Transverse colon (tissue), 4 donors: ENCODE measurements at regions not wholly inside any gene's neighbourhood (a gene's known extent, or its start where the extent isn't known, plus 50 kb on each side); places are given as distances from the start of the nearest gene placed in this dataset.

Source experiments
- DNase-seq: peaks from one replicate; pipeline ENCODE4 v3.0.0-alpha.2; 2019
- H3K27ac ChIP-seq, 4 donors: fragments of 200-600 bp; sonication (generic); 2 replicates each; pipeline ENCODE4 v1.5.1; 2016 to 2018; ENCODE audit warnings: inconsistent platforms in 4 of 4
- H3K27me3 ChIP-seq: fragments of 200-600 bp; sonication (generic); 2 replicates; pipeline ENCODE4 v1.5.1; 2017; ENCODE audit warnings: inconsistent platforms
- H3K36me3 ChIP-seq, 4 donors: fragments of 200-600 bp; sonication (generic); 2 replicates each; pipeline ENCODE4 v1.5.1; 2017 to 2019; ENCODE audit warnings: inconsistent platforms in 4 of 4
- H3K4me1 ChIP-seq, 4 donors: fragments of 200-600 bp; sonication (generic); 2 replicates each; pipeline ENCODE4 v1.5.1; 2017 to 2020; ENCODE audit warnings: inconsistent platforms in 4 of 4
- H3K4me3 ChIP-seq, 4 donors: fragments of 200-600 bp; sonication (generic); 1 replicate in 1 of 4; 2 replicates in 3 of 4; pipeline versions ENCODE4 v1.5.1 to v1.6.1; 2017 to 2019; ENCODE audit warnings: inconsistent platforms in 4 of 4
- H3K9me3 ChIP-seq, 2 donors: fragments of 200-600 bp; sonication (generic); 2 replicates each; pipeline ENCODE4 v1.5.1; 2017 to 2019; ENCODE audit warnings: inconsistent platforms in 2 of 2
- CTCF ChIP-seq, 5 experiments: fragments of 200-600 bp in 3 of 5; fragments of 450-650 bp in 2 of 5; sonication (generic) in 3 of 5; IDR thresholded peaks; 1 replicate in 2 of 5; 2 replicates in 3 of 5; pipeline ENCODE4 v1.5.1; 2016 to 2017; ENCODE audit warnings: antibody characterized with exemption in 5 of 5, inconsistent platforms in 3 of 5, mild to moderate bottlenecking in 2 of 5, moderate library complexity in 1 of 5
- EP300 ChIP-seq: sonication (generic); formaldehyde crosslinking; IDR thresholded peaks from one replicate; pipeline ENCODE4 v1.6.1; 2017; ENCODE audit warnings: antibody characterized with exemption, low read depth
- POLR2A ChIP-seq: fragments of 450-650 bp; IDR thresholded peaks from one replicate; pipeline ENCODE4 v1.6.1; 2016; ENCODE audit warnings: antibody characterized with exemption, mild to moderate bottlenecking, moderate library complexity
- POLR2AphosphoS5 ChIP-seq, 3 donors: sonication (generic); formaldehyde crosslinking; IDR thresholded peaks; one replicate each; pipeline ENCODE4 v1.6.1; 2016; ENCODE audit warnings: antibody characterized with exemption in 3 of 3
- WGBS, 2 donors: methylation state at CpG; one replicate each; pipeline ENCODE4 v1.1.5; 2018; ENCODE audit warnings: low coverage in 1 of 2; 5-methylcytosine and 5-hydroxymethylcytosine counted together
- in situ Hi-C, 4 donors: fragments of 200-750 bp; cut with MboI; loops; one replicate each; pipeline versions ENCODE4 v1.15.0 to v1.15.1; 2017; ENCODE audit warnings: low sequenced_read_pairs in 3 of 4, low pct_ligation_motif_present in 1 of 4, low pct_unique_long_range_greater_than_20kb in 1 of 4
- intact Hi-C: fragments of 100-400 bp; cut with DNase I; formaldehyde crosslinking; loops from one replicate; pipeline ENCODE4 v1.15.1; 2023; ENCODE audit warnings: low total_unique reads

- Histone ChIP-seq H3K36me3 (no peaks in the 10 kb centered on the region), H3K27ac (no peak overlapping the region), H3K9me3 (no peaks in the 10 kb centered on the region), H3K4me1 (no peaks in the 10 kb centered on the region), H3K4me3 (no peak overlapping the region), H3K27me3 (no peaks in the 10 kb centered on the region)
- intact Hi-C loops = no loop called here
- DNase-seq = no peak
- in situ Hi-C loops = no loop called here
- TF ChIP-seq POLR2A (no peak), CTCF (IDR thresholded peaks at IDR 0.05) (no peak), POLR2AphosphoS5 (IDR thresholded peaks at IDR 0.05) (no peak), EP300 (no peak)
Measured at GRCh38 chr2:30392097-30392496, 54.9 kb upstream of the LCLAT1 start.

DNA sequence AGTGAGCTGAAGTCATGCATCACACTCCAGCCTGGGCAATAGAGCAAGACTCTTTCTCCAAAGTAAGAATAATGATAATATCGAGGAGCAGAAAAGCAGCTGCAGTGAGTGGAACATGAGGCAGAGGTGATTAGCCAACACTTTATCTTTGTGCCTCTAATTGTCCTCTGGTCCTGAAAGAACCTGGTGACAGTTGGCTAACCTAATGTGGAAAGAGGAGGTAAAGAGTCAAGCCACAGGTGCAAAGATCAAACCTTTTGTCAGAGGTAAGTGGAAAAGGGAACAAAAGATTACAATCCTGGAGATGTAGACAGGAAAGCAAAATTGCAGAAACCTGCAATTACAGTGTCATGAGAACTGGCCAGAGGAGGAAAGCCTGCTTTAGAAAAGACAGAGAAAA is 53.5 kb upstream of the LCLAT1 start:
- DNase-seq = no peak
- Histone ChIP-seq H3K27ac (no peak overlapping the region), H3K4me1 (no peaks in the 10 kb centered on the region), H3K9me3 (no peaks in the 10 kb centered on the region), H3K36me3 (no peaks in the 10 kb centered on the region), H3K4me3 (no peak overlapping the region), H3K27me3 (no peaks in the 10 kb centered on the region)
- in situ Hi-C loops = no loop called here
- intact Hi-C loops = no loop called here
- 72% methylated on average over 1 of the region's 1 CpG; no CpG with 5 or more reads in 1 of the 2 donors for WGBS, 2 donors
- no peak for TF ChIP-seq CTCF (IDR thresholded peaks at IDR 0.05)
- TF ChIP-seq POLR2A = no peak
- TF ChIP-seq EP300 = no peak
- TF ChIP-seq POLR2AphosphoS5 (IDR thresholded peaks at IDR 0.05) = no peak

DNA sequence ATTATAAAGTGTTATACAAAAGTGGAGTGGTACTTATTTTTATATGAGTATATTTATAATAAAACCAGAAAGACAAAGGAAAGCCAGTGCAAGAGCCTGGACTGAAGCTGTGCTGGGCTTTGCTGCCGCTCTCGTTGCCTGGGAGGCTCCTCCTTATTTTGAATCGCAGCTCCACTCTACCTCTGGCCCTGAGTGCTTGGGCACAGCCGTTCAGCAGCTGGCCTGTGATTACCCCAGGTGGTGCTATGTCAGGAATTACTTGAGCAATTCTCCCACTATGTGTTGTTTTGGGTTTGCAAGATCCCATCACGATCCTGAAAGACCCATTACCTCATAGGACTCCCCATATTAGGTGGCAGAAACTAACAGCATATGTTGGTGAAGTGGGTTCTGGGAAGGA is 53.0 kb upstream of the LCLAT1 start:
- WGBS, 2 donors = 33 to 70% methylated on average over 1 to 5 of the region's 5 CpGs
- in situ Hi-C loops = no loop called here
- Histone ChIP-seq H3K9me3 (no peaks in the 10 kb centered on the region), H3K4me1 (no peaks in the 10 kb centered on the region), H3K27ac (no peak overlapping the region), H3K36me3 (no peaks in the 10 kb centered on the region), H3K4me3 (no peak overlapping the region), H3K27me3 (no peaks in the 10 kb centered on the region)
- DNase-seq = no peak
- TF ChIP-seq CTCF (IDR thresholded peaks at IDR 0.05) (no peak), POLR2A (no peak), POLR2AphosphoS5 (IDR thresholded peaks at IDR 0.05) (no peak), EP300 (no peak)
- intact Hi-C loops = no loop called here

- intact Hi-C loops (no loop called here), in situ Hi-C loops (no loop called here)
- TF ChIP-seq CTCF (IDR thresholded peaks at IDR 0.05) (no peak), POLR2AphosphoS5 (IDR thresholded peaks at IDR 0.05) (no peak)
- H3K27me3 ChIP-seq = no peaks in the 10 kb centered on the region
- no peak overlapping the region for H3K4me3 ChIP-seq
- no peak for DNase-seq
- WGBS, 2 donors = 40 to 77% methylated on average over 1 to 4 of the region's 4 CpGs
- no peaks in the 10 kb centered on the region for H3K4me1 ChIP-seq
- H3K36me3 ChIP-seq = no peaks in the 10 kb centered on the region
- no peak overlapping the region for H3K27ac ChIP-seq
- H3K9me3 ChIP-seq = no peaks in the 10 kb centered on the region
Measured at GRCh38 chr2:30396436-30397232, 50.4 kb upstream of the LCLAT1 start.
